ENCODE measurements at regions not wholly inside any gene's neighbourhood (a gene's known extent, or its start where the extent isn't known, plus 50 kb on each side); places are given as distances from the start of the nearest gene placed in this dataset.

DNA sequence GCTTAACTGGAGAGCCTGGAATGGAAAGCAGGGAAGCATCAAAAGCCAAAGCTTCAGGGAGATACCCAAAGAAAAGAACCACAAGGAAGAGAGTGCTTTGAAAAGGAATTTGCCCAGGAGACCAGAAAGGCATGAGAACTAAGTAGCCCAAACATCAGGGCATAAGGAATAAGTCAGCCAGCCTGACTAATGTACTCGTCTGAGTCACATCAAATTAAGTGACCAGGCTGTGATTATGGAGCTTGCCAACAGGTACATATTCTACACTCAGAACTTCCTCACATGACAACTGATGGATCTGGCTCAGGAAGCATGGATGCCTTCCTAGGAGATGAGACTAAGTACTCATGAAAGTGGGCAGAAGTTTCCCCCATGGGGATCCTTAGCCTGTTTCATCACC lies 366.7 kb downstream of the BUD13 start:
- TF ChIP-seq, protein P1, sequence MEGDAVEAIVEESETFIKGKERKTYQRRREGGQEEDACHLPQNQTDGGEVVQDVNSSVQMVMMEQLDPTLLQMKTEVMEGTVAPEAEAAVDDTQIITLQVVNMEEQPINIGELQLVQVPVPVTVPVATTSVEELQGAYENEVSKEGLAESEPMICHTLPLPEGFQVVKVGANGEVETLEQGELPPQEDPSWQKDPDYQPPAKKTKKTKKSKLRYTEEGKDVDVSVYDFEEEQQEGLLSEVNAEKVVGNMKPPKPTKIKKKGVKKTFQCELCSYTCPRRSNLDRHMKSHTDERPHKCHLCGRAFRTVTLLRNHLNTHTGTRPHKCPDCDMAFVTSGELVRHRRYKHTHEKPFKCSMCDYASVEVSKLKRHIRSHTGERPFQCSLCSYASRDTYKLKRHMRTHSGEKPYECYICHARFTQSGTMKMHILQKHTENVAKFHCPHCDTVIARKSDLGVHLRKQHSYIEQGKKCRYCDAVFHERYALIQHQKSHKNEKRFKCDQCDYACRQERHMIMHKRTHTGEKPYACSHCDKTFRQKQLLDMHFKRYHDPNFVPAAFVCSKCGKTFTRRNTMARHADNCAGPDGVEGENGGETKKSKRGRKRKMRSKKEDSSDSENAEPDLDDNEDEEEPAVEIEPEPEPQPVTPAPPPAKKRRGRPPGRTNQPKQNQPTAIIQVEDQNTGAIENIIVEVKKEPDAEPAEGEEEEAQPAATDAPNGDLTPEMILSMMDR (IDR thresholded peaks at IDR 0.05; ENCODE audit: low read length), result no peak
- TF ChIP-seq EZH2 (IDR thresholded peaks at IDR 0.05; ENCODE audit: borderline replicate concordance, low read length), result no peak

Data from OCI-LY1 (cell line).